ENCODE measurements at regions not wholly inside any gene's neighbourhood (a gene's known extent, or its start where the extent isn't known, plus 50 kb on each side); places are given as distances from the start of the nearest gene placed in this dataset.

- no peaks in the 10 kb centered on the region for H3K9me3 Mint-ChIP-seq
These were observed 312.7 kb upstream of the CCDC54 start for GRCh38 chr3:107064405-107065060.

GRCh38 chr3:107065094-107065861 lies 312.0 kb upstream of the CCDC54 start:
- Mint-ChIP-seq H3K9me3 (no peaks in the 10 kb centered on the region), H3K27me3 (peaks cover 11% of the 10 kb centered on the region), H3K4me3 (no peak overlapping the region), H3K27ac (no peak overlapping the region), H3K36me3 (no peaks in the 10 kb centered on the region), H3K4me1 (peaks cover 0 to 8% (median 2%) of the 10 kb centered on the region in 4 donors)
- H3K27ac ChIP-seq (ENCODE audit: insufficient read depth, low read length, poor library complexity, severe bottlenecking), result no peak overlapping the region
- H3K4me3 ChIP-seq (ENCODE audit: low read depth, low read length), result no peak overlapping the region
- H3K36me3 ChIP-seq (ENCODE audit: control insufficient read depth, insufficient read depth, low read length), result no peaks in the 10 kb centered on the region
- DNase-seq (peak in 1 of 3 donors; percentile 17), ATAC-seq (ENCODE audit: low read depth in 2 of 2) (no peak)
- H3K4me1 ChIP-seq (ENCODE audit: control insufficient read depth, insufficient read depth, low read length, poor library complexity, severe bottlenecking), result no peaks in the 10 kb centered on the region
- no peaks in the 10 kb centered on the region for H3K9me3 ChIP-seq (ENCODE audit: control insufficient read depth in 2 of 2, low read length in 2 of 2)
- peaks cover 3% of the 10 kb centered on the region for H3K27me3 ChIP-seq (ENCODE audit: control insufficient read depth, insufficient read depth, low read length)

More at GRCh38 chr3:107064405-107065060, 312.7 kb upstream of the CCDC54 start:
- Histone ChIP-seq H3K9me3 (ENCODE audit: control insufficient read depth in 2 of 2, low read length in 2 of 2) (no peaks in the 10 kb centered on the region), H3K4me3 (ENCODE audit: low read depth, low read length) (no peak overlapping the region), H3K27me3 (ENCODE audit: control insufficient read depth, insufficient read depth, low read length) (peaks cover 4% of the 10 kb centered on the region), H3K36me3 (ENCODE audit: control insufficient read depth, insufficient read depth, low read length) (no peaks in the 10 kb centered on the region), H3K27ac (ENCODE audit: insufficient read depth, low read length, poor library complexity, severe bottlenecking) (no peak overlapping the region), H3K4me1 (ENCODE audit: control insufficient read depth, insufficient read depth, low read length, poor library complexity, severe bottlenecking) (no peaks in the 10 kb centered on the region)
- H3K4me3 Mint-ChIP-seq, result no peak overlapping the region
- no peaks in the 10 kb centered on the region for H3K36me3 Mint-ChIP-seq
- peak; percentile 2 to 72 (median 43) for DNase-seq
- peaks cover 11% of the 10 kb centered on the region for H3K27me3 Mint-ChIP-seq
- peaks cover 0 to 8% (median 2%) of the 10 kb centered on the region in 4 donors for H3K4me1 Mint-ChIP-seq
- ATAC-seq (ENCODE audit: low read depth in 2 of 2), result peak; percentile 50 to 70
- H3K27ac Mint-ChIP-seq, result no peak overlapping the region

GRCh38 chr3:107067421-107067820 lies 309.8 kb upstream of the CCDC54 start:
- Mint-ChIP-seq H3K27me3 (peaks cover 5% of the 10 kb centered on the region), H3K4me1 (peaks cover 0 to 8% (median 2%) of the 10 kb centered on the region in 4 donors)
- no peak for DNase-seq

GRCh38 chr3:107068980-107069379 lies 308.3 kb upstream of the CCDC54 start:
- DNase-seq, result no peak
- no peaks in the 10 kb centered on the region for H3K9me3 Mint-ChIP-seq
- peaks cover 0 to 8% (median 2%) of the 10 kb centered on the region in 4 donors for H3K4me1 Mint-ChIP-seq

More at GRCh38 chr3:107067421-107067820, 309.8 kb upstream of the CCDC54 start:
- ATAC-seq (ENCODE audit: low read depth in 2 of 2), result no peak
- H3K27ac Mint-ChIP-seq, result no peak overlapping the region
- no peaks in the 10 kb centered on the region for H3K36me3 Mint-ChIP-seq
- peaks cover 2% of the 10 kb centered on the region for H3K27me3 ChIP-seq (ENCODE audit: control insufficient read depth, insufficient read depth, low read length)
- H3K27ac ChIP-seq (ENCODE audit: insufficient read depth, low read length, poor library complexity, severe bottlenecking), result no peak overlapping the region
- no peaks in the 10 kb centered on the region for H3K4me1 ChIP-seq (ENCODE audit: control insufficient read depth, insufficient read depth, low read length, poor library complexity, severe bottlenecking)
- no peaks in the 10 kb centered on the region for H3K36me3 ChIP-seq (ENCODE audit: control insufficient read depth, insufficient read depth, low read length)
- no peaks in the 10 kb centered on the region for H3K9me3 ChIP-seq (ENCODE audit: control insufficient read depth in 2 of 2, low read length in 2 of 2)
- no peaks in the 10 kb centered on the region for H3K9me3 Mint-ChIP-seq
- H3K4me3 ChIP-seq (ENCODE audit: low read depth, low read length), result no peak overlapping the region
- H3K4me3 Mint-ChIP-seq, result no peak overlapping the region

GRCh38 chr3:107076946-107077345 lies 300.3 kb upstream of the CCDC54 start:
- H3K9me3 ChIP-seq (ENCODE audit: control insufficient read depth in 2 of 2, low read length in 2 of 2), result no peaks in the 10 kb centered on the region
- H3K4me1 ChIP-seq (ENCODE audit: control insufficient read depth, insufficient read depth, low read length, poor library complexity, severe bottlenecking), result no peaks in the 10 kb centered on the region
- no peak for ATAC-seq (ENCODE audit: low read depth in 2 of 2)
- no peak overlapping the region for H3K4me3 Mint-ChIP-seq
- H3K27me3 Mint-ChIP-seq, result no peaks in the 10 kb centered on the region
- H3K27ac ChIP-seq (ENCODE audit: insufficient read depth, low read length, poor library complexity, severe bottlenecking), result no peak overlapping the region
- H3K27ac Mint-ChIP-seq, result no peak overlapping the region
- no peaks in the 10 kb centered on the region for H3K36me3 Mint-ChIP-seq
- no peaks in the 10 kb centered on the region for H3K36me3 ChIP-seq (ENCODE audit: control insufficient read depth, insufficient read depth, low read length)
- no peak overlapping the region for H3K4me3 ChIP-seq (ENCODE audit: low read depth, low read length)
- no peak for DNase-seq
- H3K4me1 Mint-ChIP-seq, result no peaks in the 10 kb centered on the region
- no peaks in the 10 kb centered on the region for H3K9me3 Mint-ChIP-seq
- no peaks in the 10 kb centered on the region for H3K27me3 ChIP-seq (ENCODE audit: control insufficient read depth, insufficient read depth, low read length)

More at GRCh38 chr3:107068980-107069379, 308.3 kb upstream of the CCDC54 start:
- Mint-ChIP-seq H3K27me3 (peaks cover 5% of the 10 kb centered on the region), H3K27ac (no peak overlapping the region), H3K4me3 (no peak overlapping the region), H3K36me3 (no peaks in the 10 kb centered on the region)
- no peaks in the 10 kb centered on the region for H3K4me1 ChIP-seq (ENCODE audit: control insufficient read depth, insufficient read depth, low read length, poor library complexity, severe bottlenecking)
- H3K27me3 ChIP-seq (ENCODE audit: control insufficient read depth, insufficient read depth, low read length), result no peaks in the 10 kb centered on the region
- H3K4me3 ChIP-seq (ENCODE audit: low read depth, low read length), result no peak overlapping the region
- H3K9me3 ChIP-seq (ENCODE audit: control insufficient read depth in 2 of 2, low read length in 2 of 2), result no peaks in the 10 kb centered on the region
- no peaks in the 10 kb centered on the region for H3K36me3 ChIP-seq (ENCODE audit: control insufficient read depth, insufficient read depth, low read length)
- H3K27ac ChIP-seq (ENCODE audit: insufficient read depth, low read length, poor library complexity, severe bottlenecking), result no peak overlapping the region
- ATAC-seq (ENCODE audit: low read depth in 2 of 2), result no peak

GRCh38 chr3:107077391-107077790 lies 299.8 kb upstream of the CCDC54 start:
- Histone ChIP-seq H3K4me3 (ENCODE audit: low read depth, low read length) (no peak overlapping the region), H3K9me3 (ENCODE audit: control insufficient read depth in 2 of 2, low read length in 2 of 2) (no peaks in the 10 kb centered on the region), H3K27ac (ENCODE audit: insufficient read depth, low read length, poor library complexity, severe bottlenecking) (no peak overlapping the region), H3K27me3 (ENCODE audit: control insufficient read depth, insufficient read depth, low read length) (no peaks in the 10 kb centered on the region), H3K4me1 (ENCODE audit: control insufficient read depth, insufficient read depth, low read length, poor library complexity, severe bottlenecking) (no peaks in the 10 kb centered on the region), H3K36me3 (ENCODE audit: control insufficient read depth, insufficient read depth, low read length) (no peaks in the 10 kb centered on the region)
- no peak overlapping the region for H3K4me3 Mint-ChIP-seq
- no peaks in the 10 kb centered on the region for H3K36me3 Mint-ChIP-seq
- ATAC-seq (ENCODE audit: low read depth in 2 of 2) (no peak), DNase-seq (no peak)
- no peaks in the 10 kb centered on the region for H3K27me3 Mint-ChIP-seq
- H3K9me3 Mint-ChIP-seq, result no peaks in the 10 kb centered on the region
- H3K27ac Mint-ChIP-seq, result no peak overlapping the region
- no peaks in the 10 kb centered on the region for H3K4me1 Mint-ChIP-seq

- Histone ChIP-seq H3K27ac (ENCODE audit: insufficient read depth, low read length, poor library complexity, severe bottlenecking) (no peak overlapping the region), H3K4me1 (ENCODE audit: control insufficient read depth, insufficient read depth, low read length, poor library complexity, severe bottlenecking) (no peaks in the 10 kb centered on the region), H3K9me3 (ENCODE audit: control insufficient read depth in 2 of 2, low read length in 2 of 2) (no peaks in the 10 kb centered on the region), H3K36me3 (ENCODE audit: control insufficient read depth, insufficient read depth, low read length) (no peaks in the 10 kb centered on the region), H3K4me3 (ENCODE audit: low read depth, low read length) (no peak overlapping the region), H3K27me3 (ENCODE audit: control insufficient read depth, insufficient read depth, low read length) (no peaks in the 10 kb centered on the region)
- Mint-ChIP-seq H3K9me3 (peaks cover 0 to 3% (median 0%) of the 10 kb centered on the region in 7 donors), H3K27ac (no peak overlapping the region), H3K4me3 (no peak overlapping the region), H3K27me3 (peaks cover 4% of the 10 kb centered on the region), H3K4me1 (no peaks in the 10 kb centered on the region), H3K36me3 (no peaks in the 10 kb centered on the region)
- ATAC-seq (ENCODE audit: low read depth in 2 of 2), result no peak
- DNase-seq, result no peak
These were observed 294.7 kb upstream of the CCDC54 start for GRCh38 chr3:107082527-107082926.
